ENCODE measurements at regions not wholly inside any gene's neighbourhood (a gene's known extent, or its start where the extent isn't known, plus 50 kb on each side); places are given as distances from the start of the nearest gene placed in this dataset.

DNA sequence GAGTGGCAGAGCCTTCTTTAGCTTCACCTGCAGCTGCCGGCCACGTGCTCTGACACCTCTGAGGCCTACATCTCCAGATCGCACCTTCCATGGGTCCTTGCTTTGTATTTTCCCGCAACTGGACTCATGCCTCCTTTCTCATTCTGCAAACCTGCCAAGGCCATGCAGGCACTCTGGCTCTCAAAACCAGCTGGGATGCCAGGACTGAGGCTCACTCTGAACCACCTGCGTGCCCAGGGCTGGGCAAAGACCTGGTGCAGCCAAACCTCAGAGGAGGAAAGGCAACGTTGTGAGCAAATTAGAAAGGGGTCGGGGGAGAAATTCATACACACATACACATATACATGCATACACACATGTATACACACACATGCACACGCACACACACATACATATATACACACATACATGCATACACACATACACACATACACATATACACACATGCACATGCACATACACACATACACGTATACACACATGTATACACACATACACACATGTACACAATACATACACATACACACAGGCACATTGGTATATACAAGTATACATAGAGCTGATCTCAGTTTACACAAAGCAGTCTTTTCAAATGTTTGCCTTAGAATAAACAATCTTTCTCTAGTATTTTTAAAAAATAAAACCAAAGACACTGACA is 125.2 kb downstream of the RTP5 start:
- TF ChIP-seq POLR2AphosphoS5 (IDR thresholded peaks at IDR 0.05; ENCODE audit: low read depth, low read length), result no peak
- TF ChIP-seq TAF1 (IDR thresholded peaks at IDR 0.05; ENCODE audit: borderline replicate concordance, insufficient read depth, low read length), result no peak
- no peak for TF ChIP-seq SIN3A (IDR thresholded peaks at IDR 0.05; ENCODE audit: borderline replicate concordance, insufficient read depth, low read length)
- TF ChIP-seq, protein P1, sequence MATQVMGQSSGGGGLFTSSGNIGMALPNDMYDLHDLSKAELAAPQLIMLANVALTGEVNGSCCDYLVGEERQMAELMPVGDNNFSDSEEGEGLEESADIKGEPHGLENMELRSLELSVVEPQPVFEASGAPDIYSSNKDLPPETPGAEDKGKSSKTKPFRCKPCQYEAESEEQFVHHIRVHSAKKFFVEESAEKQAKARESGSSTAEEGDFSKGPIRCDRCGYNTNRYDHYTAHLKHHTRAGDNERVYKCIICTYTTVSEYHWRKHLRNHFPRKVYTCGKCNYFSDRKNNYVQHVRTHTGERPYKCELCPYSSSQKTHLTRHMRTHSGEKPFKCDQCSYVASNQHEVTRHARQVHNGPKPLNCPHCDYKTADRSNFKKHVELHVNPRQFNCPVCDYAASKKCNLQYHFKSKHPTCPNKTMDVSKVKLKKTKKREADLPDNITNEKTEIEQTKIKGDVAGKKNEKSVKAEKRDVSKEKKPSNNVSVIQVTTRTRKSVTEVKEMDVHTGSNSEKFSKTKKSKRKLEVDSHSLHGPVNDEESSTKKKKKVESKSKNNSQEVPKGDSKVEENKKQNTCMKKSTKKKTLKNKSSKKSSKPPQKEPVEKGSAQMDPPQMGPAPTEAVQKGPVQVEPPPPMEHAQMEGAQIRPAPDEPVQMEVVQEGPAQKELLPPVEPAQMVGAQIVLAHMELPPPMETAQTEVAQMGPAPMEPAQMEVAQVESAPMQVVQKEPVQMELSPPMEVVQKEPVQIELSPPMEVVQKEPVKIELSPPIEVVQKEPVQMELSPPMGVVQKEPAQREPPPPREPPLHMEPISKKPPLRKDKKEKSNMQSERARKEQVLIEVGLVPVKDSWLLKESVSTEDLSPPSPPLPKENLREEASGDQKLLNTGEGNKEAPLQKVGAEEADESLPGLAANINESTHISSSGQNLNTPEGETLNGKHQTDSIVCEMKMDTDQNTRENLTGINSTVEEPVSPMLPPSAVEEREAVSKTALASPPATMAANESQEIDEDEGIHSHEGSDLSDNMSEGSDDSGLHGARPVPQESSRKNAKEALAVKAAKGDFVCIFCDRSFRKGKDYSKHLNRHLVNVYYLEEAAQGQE (IDR thresholded peaks at IDR 0.05; ENCODE audit: insufficient read depth in 1 of 2, low read depth in 2 of 2, low read length in 2 of 2), result no peak
